GM23338 (cell line): ENCODE measurements at regions not wholly inside any gene's neighbourhood (a gene's known extent, or its start where the extent isn't known, plus 50 kb on each side); places are given as distances from the start of the nearest gene placed in this dataset.

Source experiments
- ATAC-seq: fragments of 200-7000 bp; cut with Tn5 transposase; 3 replicates; pipeline ENCODE4 v1.9.1; 2020
- DNase-seq: peaks from one replicate; pipeline ENCODE4 v3.0.0-alpha.2; 2015; ENCODE audit warnings: low spot score
- H2AFZ ChIP-seq: fragments of 200-600 bp; sonication (generic); 2 replicates; pipeline ENCODE4 v1.8.0; 2016; ENCODE audit warnings: antibody characterized with exemption, mild to moderate bottlenecking, moderate library complexity
- H3F3A ChIP-seq: fragments of 200-600 bp; sonication (generic); replicated peaks from 2 replicates; pipeline ENCODE4 v1.8.0; 2017; ENCODE audit warnings: antibody characterized with exemption, mixed run types, low read depth
- H3K27ac ChIP-seq: fragments of 200-600 bp; sonication (generic); 2 replicates; pipeline ENCODE4 v1.6.1; 2016; ENCODE audit warnings: low read depth
- H3K27me3 ChIP-seq: fragments of 200-600 bp; sonication (generic); 2 replicates; pipeline ENCODE4 v1.8.0; 2016; ENCODE audit warnings: mild to moderate bottlenecking, mixed run types, moderate library complexity; ENCODE audit not compliant: insufficient read depth
- H3K36me3 ChIP-seq: fragments of 200-600 bp; sonication (generic); 2 replicates; pipeline ENCODE4 v1.8.0; 2016; ENCODE audit warnings: mild to moderate bottlenecking; ENCODE audit not compliant: insufficient read depth
- H3K4me1 ChIP-seq: fragments of 200-600 bp; sonication (generic); 2 replicates; pipeline ENCODE4 v1.8.0; 2016; ENCODE audit warnings: mild to moderate bottlenecking, moderate library complexity; ENCODE audit not compliant: insufficient read depth
- H3K4me2 ChIP-seq: fragments of 200-600 bp; sonication (generic); 2 replicates; pipeline ENCODE4 v1.7.1; 2017; ENCODE audit warnings: mixed run types
- H3K4me3 ChIP-seq: fragments of 200-600 bp; sonication (generic); 2 replicates; pipeline ENCODE4 v1.6.1; 2016; ENCODE audit warnings: mixed run types
- H3K79me2 ChIP-seq: fragments of 200-600 bp; sonication (generic); replicated peaks from 2 replicates; pipeline ENCODE4 v1.8.0; 2017; ENCODE audit warnings: mild to moderate bottlenecking; ENCODE audit not compliant: insufficient read depth
- H3K9me2 ChIP-seq: fragments of 200-600 bp; sonication (generic); 2 replicates; pipeline ENCODE4 v1.8.0; 2017; ENCODE audit not compliant: insufficient read depth
- H4K20me1 ChIP-seq: fragments of 200-600 bp; sonication (generic); replicated peaks from 2 replicates; pipeline ENCODE4 v1.8.0; 2017; ENCODE audit warnings: mild to moderate bottlenecking; ENCODE audit not compliant: insufficient read depth
- H3K27ac Mint-ChIP-seq: 2 replicates; pipeline ENCODE4 v1.8.0; 2020; ENCODE audit warnings: inconsistent platforms, mild to moderate bottlenecking, moderate library complexity, mixed read lengths
- H3K27me3 Mint-ChIP-seq: 3 replicates; pipeline ENCODE4 v1.8.0; 2022; ENCODE audit warnings: low read depth, mild to moderate bottlenecking, moderate library complexity, mixed read lengths, inconsistent platforms; ENCODE audit not compliant: insufficient read depth, poor library complexity
- H3K36me3 Mint-ChIP-seq: 3 replicates; pipeline ENCODE4 v1.8.0; 2021; ENCODE audit warnings: low read depth, mild to moderate bottlenecking, inconsistent platforms, moderate library complexity, mixed read lengths
- H3K4me1 Mint-ChIP-seq: 3 replicates; pipeline ENCODE4 v1.8.0; 2020; ENCODE audit warnings: mild to moderate bottlenecking, inconsistent platforms, mixed read lengths
- H3K4me3 Mint-ChIP-seq: 3 replicates; pipeline ENCODE4 v1.8.0; 2021; ENCODE audit warnings: moderate library complexity, mild to moderate bottlenecking, inconsistent platforms, mixed read lengths
- H3K9me3 Mint-ChIP-seq: 3 replicates; pipeline ENCODE4 v1.8.0; 2020; ENCODE audit warnings: moderate library complexity, mild to moderate bottlenecking, inconsistent platforms, mixed read lengths
- CTCF ChIP-seq, 2 experiments: fragments of 200-600 bp in 1 of 2; sonication (generic) in 1 of 2; conservative IDR thresholded peaks; 2 replicates each; pipeline versions ENCODE4 v1.5.1 to v1.6.1; 2016 to 2017; ENCODE audit warnings: antibody characterized with exemption in 2 of 2, low read depth in 2 of 2, mild to moderate bottlenecking in 2 of 2, moderate library complexity in 1 of 2
- EZH2 ChIP-seq: fragments of 200-600 bp; sonication (generic); IDR thresholded peaks from one replicate; pipeline ENCODE4 v1.8.0; 2017; ENCODE audit warnings: antibody characterized with exemption, mild to moderate bottlenecking, low read depth; ENCODE audit not compliant: unreplicated experiment
- JUNB ChIP-seq: IDR thresholded peaks from one replicate; pipeline ENCODE4 v1.6.1; 2016; ENCODE audit warnings: antibody characterized with exemption; ENCODE audit not compliant: unreplicated experiment
- STAT1 ChIP-seq: IDR thresholded peaks from one replicate; pipeline ENCODE4 v1.6.1; 2016; ENCODE audit warnings: antibody characterized with exemption; ENCODE audit not compliant: unreplicated experiment
- ZNF114 ChIP-seq: fragments of 250-450 bp; sonication (Bioruptor Pico); IDR thresholded peaks from 2 replicates; pipeline ENCODE4 v1.5.0; 2020; ENCODE audit warnings: mild to moderate bottlenecking, moderate library complexity

GRCh38 chr2:62277688-62278087, 81.8 kb downstream of the B3GNT2 start:
- no peak overlapping the region for H2AFZ ChIP-seq
- H3K9me2 ChIP-seq = peaks cover 7% of the 10 kb centered on the region; the same call in 1 of the 2 replicates
- H3K4me3 ChIP-seq = no peak overlapping the region
- H3K27ac ChIP-seq = no peak overlapping the region
- H3K4me2 ChIP-seq = no peak overlapping the region
- ATAC-seq (no peak), DNase-seq (peak; percentile 22)
- H3K36me3 ChIP-seq = peaks cover 6% of the 10 kb centered on the region; the same call in 1 of the 2 replicates
- H3K27ac Mint-ChIP-seq = no peak overlapping the region
- H3K4me1 ChIP-seq = no peaks in the 10 kb centered on the region
- TF ChIP-seq STAT1 (no peak), JUNB (no peak), ZNF114 (CRISPR knock-in tag) (no peak), CTCF (conservative IDR thresholded peaks at IDR 0.05; ENCODE audit: low read depth in 2 of 2) (no peak), EZH2 (no peak)
- no peak overlapping the region for H3K4me3 Mint-ChIP-seq
- H3K36me3 Mint-ChIP-seq = peaks cover 64% of the 10 kb centered on the region
- H3K27me3 Mint-ChIP-seq = peaks cover 2% of the 10 kb centered on the region
- peaks cover 76% of the 10 kb centered on the region for H3K9me3 Mint-ChIP-seq
- H3K4me1 Mint-ChIP-seq = no peaks in the 10 kb centered on the region
- H3K79me2 ChIP-seq = no peaks in the 10 kb centered on the region
- no peaks in the 10 kb centered on the region for H4K20me1 ChIP-seq
- no peaks in the 10 kb centered on the region for H3K27me3 ChIP-seq
- no peaks in the 10 kb centered on the region for H3F3A ChIP-seq
